Endothelial cell of umbilical vein (primary cell): ENCODE measurements at regions not wholly inside any gene's neighbourhood (a gene's known extent, or its start where the extent isn't known, plus 50 kb on each side); places are given as distances from the start of the nearest gene placed in this dataset.

ENCODE experiments used
- CTCF ChIP-seq, 2 donors: IDR thresholded peaks; 1 replicate in 1 of 2; 2 replicates in 1 of 2; pipeline ENCODE4 v1.5.1; 2011; ENCODE audit warnings: low read length in 2 of 2, mild to moderate bottlenecking in 2 of 2, moderate library complexity in 2 of 2, control low read depth in 1 of 2, inconsistent platforms in 1 of 2, low read depth in 1 of 2; ENCODE audit not compliant: insufficient read depth in 1 of 2; ENCODE audit errors: extremely low read depth in 1 of 2
- EZH2 ChIP-seq: IDR thresholded peaks from 2 replicates; pipeline ENCODE4 v1.6.1; 2012; ENCODE audit warnings: borderline replicate concordance, low read depth, mild to moderate bottlenecking, moderate library complexity, low read length, inconsistent platforms; ENCODE audit not compliant: severe bottlenecking
- FOS ChIP-seq: IDR thresholded peaks from 2 replicates; pipeline ENCODE4 v1.6.1; 2011; ENCODE audit warnings: mild to moderate bottlenecking, low read length, moderate library complexity, borderline replicate concordance; ENCODE audit not compliant: insufficient read depth
- POLR2A ChIP-seq: IDR thresholded peaks from 2 replicates; pipeline ENCODE4 v1.6.1; 2012; ENCODE audit warnings: low read depth, mild to moderate bottlenecking, control low read depth, low read length

DNA sequence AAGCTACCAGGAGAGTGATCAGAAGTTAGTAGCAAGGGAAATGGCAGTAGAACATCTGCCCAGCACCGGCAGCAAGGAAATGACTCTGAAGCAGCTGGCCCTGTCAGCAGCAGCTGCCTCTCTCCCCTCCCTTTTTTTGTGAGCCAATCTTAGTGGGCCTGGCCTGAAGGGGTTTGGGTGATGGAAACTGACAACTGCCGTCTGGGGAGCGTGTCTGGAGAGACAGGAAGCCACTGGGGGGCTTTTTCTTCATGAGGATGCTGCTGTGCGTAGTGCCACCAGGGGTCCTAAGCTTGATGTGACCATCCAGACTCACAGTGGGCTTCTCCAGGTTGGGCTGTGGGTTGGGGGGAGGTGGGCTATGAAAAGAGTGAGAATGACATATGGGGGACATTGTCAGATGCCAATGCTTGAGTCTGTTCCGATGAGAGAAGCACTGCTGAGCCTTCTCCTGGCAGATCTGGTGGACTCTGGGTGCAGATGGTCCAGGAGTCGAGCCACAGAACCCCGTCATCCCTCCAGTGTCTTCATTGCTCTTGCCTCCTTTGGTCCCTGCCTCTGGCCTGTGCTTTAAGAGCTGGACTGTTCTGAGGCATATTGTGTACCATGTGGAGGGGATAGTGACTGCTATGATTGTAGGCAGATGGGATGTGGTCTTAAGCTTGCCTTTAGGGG lies 87.6 kb upstream of the HIF1A start:
- TF ChIP-seq CTCF (IDR thresholded peaks at IDR 0.05; ENCODE audit: extremely low read depth in 1 of 2, insufficient read depth in 1 of 2, low read depth in 1 of 2, low read length in 2 of 2) (peak in 1 of 2 donors; percentile 10), FOS (no peak), EZH2 (no peak), POLR2A (no peak)
